Peyer's patch (tissue), 4 donors: ENCODE measurements at regions not wholly inside any gene's neighbourhood (a gene's known extent, or its start where the extent isn't known, plus 50 kb on each side); places are given as distances from the start of the nearest gene placed in this dataset.

Source experiments
- CTCF ChIP-seq, 6 experiments: fragments of 450-650 bp in 4 of 6; fragments of 200-600 bp in 2 of 6; sonication (generic) in 1 of 6; IDR thresholded peaks; one replicate each; pipeline ENCODE4 v1.5.1; 2017 to 2019; ENCODE audit warnings: antibody characterized with exemption in 6 of 6, mild to moderate bottlenecking in 3 of 6, moderate library complexity in 1 of 6
- POLR2A ChIP-seq, 2 donors: fragments of 450-650 bp; IDR thresholded peaks; one replicate each; pipeline ENCODE4 v1.5.1; 2017; ENCODE audit warnings: antibody characterized with exemption in 2 of 2, mild to moderate bottlenecking in 2 of 2, moderate library complexity in 2 of 2

DNA sequence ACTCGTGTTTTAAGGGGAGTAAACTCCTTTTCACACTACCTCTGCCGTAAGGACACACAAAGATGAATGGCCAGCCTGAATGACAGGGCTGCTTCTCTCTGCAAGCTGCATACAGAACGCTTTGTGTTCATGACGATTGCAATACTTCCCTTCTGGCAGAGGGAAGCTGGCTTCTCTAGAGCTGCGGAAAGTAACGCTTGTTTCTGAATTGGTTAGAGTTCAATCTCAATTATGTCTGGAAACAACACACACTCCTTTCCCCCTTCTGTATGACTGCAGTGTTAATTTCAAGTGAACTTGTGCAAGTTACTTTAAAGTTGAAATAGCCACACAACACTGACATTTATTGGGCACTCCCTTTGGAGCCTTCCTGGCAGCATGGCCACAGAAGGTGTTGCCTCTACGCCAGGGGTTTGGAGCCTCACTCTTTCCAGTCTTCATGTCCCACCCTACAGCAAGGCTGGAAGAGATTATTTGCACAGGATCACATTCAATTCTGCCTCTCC lies 242.6 kb downstream of the NDFIP2 start:
- TF ChIP-seq CTCF (IDR thresholded peaks at IDR 0.05), result no peak
- TF ChIP-seq POLR2A (IDR thresholded peaks at IDR 0.05), result no peak
